NB4 (cell line): ENCODE measurements at regions not wholly inside any gene's neighbourhood (a gene's known extent, or its start where the extent isn't known, plus 50 kb on each side); places are given as distances from the start of the nearest gene placed in this dataset.

ENCODE experiments used
- DNase-seq: peaks from one replicate; pipeline ENCODE4 v3.0.0; 2010; ENCODE audit warnings: low read depth
- H3K4me3 ChIP-seq: one replicate; pipeline ENCODE4 v1.5.1; 2011; ENCODE audit warnings: mild to moderate bottlenecking, low read depth, low read length, moderate library complexity
- CTCF ChIP-seq: IDR thresholded peaks from one replicate; pipeline ENCODE4 v1.5.1; 2012; ENCODE audit warnings: low read depth, low read length
- MAX ChIP-seq: IDR thresholded peaks from 2 replicates; pipeline ENCODE4 v1.6.1; 2011; ENCODE audit warnings: low read depth, low read length
- MYC ChIP-seq: IDR thresholded peaks from 2 replicates; pipeline ENCODE4 v1.6.1; 2011; ENCODE audit warnings: low read depth, low read length
- POLR2A ChIP-seq: IDR thresholded peaks from 2 replicates; pipeline ENCODE4 v1.6.1; 2011; ENCODE audit warnings: mild to moderate bottlenecking; ENCODE audit not compliant: insufficient read length; ENCODE audit errors: extremely low read depth

GRCh38 chr14:65880507-65880906 lies 468.0 kb downstream of the FUT8 start:
- DNase-seq = no peak
- H3K4me3 ChIP-seq = no peak overlapping the region
- no peak for TF ChIP-seq POLR2A
- TF ChIP-seq MYC = no peak
- TF ChIP-seq MAX = no peak
- no peak for TF ChIP-seq CTCF

GRCh38 chr14:65881642-65882041 lies 469.1 kb downstream of the FUT8 start:
- no peak overlapping the region for H3K4me3 ChIP-seq
- DNase-seq = no peak
- no peak for TF ChIP-seq POLR2A
- TF ChIP-seq MAX = no peak
- TF ChIP-seq MYC = no peak
- TF ChIP-seq CTCF = no peak

- TF ChIP-seq MAX (no peak), POLR2A (no peak), MYC (no peak), CTCF (no peak)
- no peak overlapping the region for H3K4me3 ChIP-seq
- no peak for DNase-seq
Measured at GRCh38 chr14:65888677-65889076, 476.1 kb downstream of the FUT8 start.

GRCh38 chr14:65892315-65892714 lies 479.8 kb downstream of the FUT8 start:
- H3K4me3 ChIP-seq = no peak overlapping the region
- DNase-seq = no peak
- TF ChIP-seq CTCF = no peak
- no peak for TF ChIP-seq MAX
- TF ChIP-seq MYC = no peak
- no peak for TF ChIP-seq POLR2A

GRCh38 chr14:65900164-65900563 lies 487.6 kb downstream of the FUT8 start:
- DNase-seq = no peak
- no peak for TF ChIP-seq POLR2A
- no peak for TF ChIP-seq CTCF
- TF ChIP-seq MAX = no peak
- TF ChIP-seq MYC = no peak
- no peak overlapping the region for H3K4me3 ChIP-seq

- TF ChIP-seq CTCF (no peak), POLR2A (no peak), MYC (no peak), MAX (no peak)
- DNase-seq = no peak
- no peak overlapping the region for H3K4me3 ChIP-seq
Measured at GRCh38 chr14:65901595-65901994, 489.1 kb downstream of the FUT8 start.
